ENCODE measurements at regions not wholly inside any gene's neighbourhood (a gene's known extent, or its start where the extent isn't known, plus 50 kb on each side); places are given as distances from the start of the nearest gene placed in this dataset.
"Not testable (repeated sequence)": the region's sequence is repeated elsewhere in the genome, so short reads cannot be mapped to it uniquely, and the experiment has no call there.

DNA sequence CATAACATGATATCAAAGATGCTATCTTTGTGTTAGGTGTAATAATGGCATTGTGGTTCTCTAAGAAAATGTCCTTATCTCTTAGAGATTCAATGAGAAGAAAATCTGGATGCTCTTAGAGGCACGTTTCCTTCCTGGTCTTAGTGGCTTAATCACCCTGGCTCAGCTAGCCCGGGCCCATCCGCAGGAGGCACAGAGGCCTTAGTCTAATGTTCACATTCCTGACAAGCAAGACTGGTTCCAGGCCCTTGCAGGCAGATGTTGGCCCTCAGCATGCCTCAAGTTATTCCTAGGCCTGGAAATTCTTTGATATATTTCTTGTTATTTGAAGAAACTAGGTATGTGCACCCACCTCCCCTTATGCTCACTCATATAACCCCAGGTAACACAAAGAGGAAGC is 357.6 kb downstream of the SFMBT2 start:
- Histone ChIP-seq H3K36me3 (no peaks in the 10 kb centered on the region), H3K27me3 (no peaks in the 10 kb centered on the region), H3K4me3 (no peak overlapping the region), H3K4me1 (no peaks in the 10 kb centered on the region), H3K27ac (no peak overlapping the region), H3K9me3 (no peaks in the 10 kb centered on the region)
- intact Hi-C loops (cut with DNase I), result no loop called here
- DNase-seq, result no peak
- TF ChIP-seq, protein P1, sequence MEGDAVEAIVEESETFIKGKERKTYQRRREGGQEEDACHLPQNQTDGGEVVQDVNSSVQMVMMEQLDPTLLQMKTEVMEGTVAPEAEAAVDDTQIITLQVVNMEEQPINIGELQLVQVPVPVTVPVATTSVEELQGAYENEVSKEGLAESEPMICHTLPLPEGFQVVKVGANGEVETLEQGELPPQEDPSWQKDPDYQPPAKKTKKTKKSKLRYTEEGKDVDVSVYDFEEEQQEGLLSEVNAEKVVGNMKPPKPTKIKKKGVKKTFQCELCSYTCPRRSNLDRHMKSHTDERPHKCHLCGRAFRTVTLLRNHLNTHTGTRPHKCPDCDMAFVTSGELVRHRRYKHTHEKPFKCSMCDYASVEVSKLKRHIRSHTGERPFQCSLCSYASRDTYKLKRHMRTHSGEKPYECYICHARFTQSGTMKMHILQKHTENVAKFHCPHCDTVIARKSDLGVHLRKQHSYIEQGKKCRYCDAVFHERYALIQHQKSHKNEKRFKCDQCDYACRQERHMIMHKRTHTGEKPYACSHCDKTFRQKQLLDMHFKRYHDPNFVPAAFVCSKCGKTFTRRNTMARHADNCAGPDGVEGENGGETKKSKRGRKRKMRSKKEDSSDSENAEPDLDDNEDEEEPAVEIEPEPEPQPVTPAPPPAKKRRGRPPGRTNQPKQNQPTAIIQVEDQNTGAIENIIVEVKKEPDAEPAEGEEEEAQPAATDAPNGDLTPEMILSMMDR (IDR thresholded peaks at IDR 0.05), result no peak
- no peak for TF ChIP-seq POLR2A (IDR thresholded peaks at IDR 0.05)
- WGBS, 2 donors, result 62 to 90% methylated on average over 3 of the region's 3 CpGs

DNA sequence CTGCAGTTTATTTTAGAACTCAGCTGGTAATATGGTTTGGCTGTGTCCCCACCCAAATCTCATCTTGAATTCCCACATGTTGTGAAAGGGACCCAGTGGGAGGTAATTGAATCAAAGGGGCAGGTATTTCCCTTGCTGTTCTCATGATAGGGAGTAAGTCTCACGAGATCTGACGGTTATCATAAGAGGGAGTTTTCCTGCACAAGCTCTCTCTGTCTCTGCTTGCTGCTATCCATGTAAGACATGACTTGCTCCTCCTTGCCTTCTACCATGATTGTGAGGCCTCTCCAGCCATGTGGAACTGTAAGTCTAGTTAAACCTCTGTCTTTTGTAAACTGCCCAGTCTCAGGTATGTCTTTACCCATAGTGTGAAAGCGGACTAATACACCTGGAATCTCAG is 360.8 kb downstream of the SFMBT2 start:
- H3K9me3 ChIP-seq; H3K27me3 ChIP-seq; H3K36me3 ChIP-seq; H3K4me3 ChIP-seq; H3K27ac ChIP-seq; intact Hi-C loops (cut with DNase I); DNase-seq; H3K4me1 ChIP-seq: not testable (repeated sequence)
- WGBS, 2 donors, result 83% methylated on average over 3 of the region's 3 CpGs

DNA sequence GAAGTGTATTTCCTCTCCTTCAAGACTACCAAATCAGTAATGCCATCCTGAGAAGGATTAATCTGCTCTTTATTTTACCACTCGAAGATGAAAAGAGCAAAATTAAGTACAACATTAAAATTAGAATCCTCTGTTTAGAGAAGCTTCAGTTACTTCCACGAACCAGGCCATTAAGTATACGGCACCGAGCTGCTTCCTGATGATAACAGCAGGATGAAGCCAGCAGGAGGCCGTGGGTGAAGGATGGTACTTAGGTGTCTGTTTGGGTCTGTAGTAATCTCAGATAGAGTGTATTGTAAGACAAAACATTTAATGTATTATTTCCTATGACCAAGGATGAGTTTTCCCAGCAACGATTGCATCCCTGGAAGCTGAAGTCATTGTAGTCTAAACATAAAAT is 362.8 kb downstream of the SFMBT2 start:
- Histone ChIP-seq H3K4me1 (no peaks in the 10 kb centered on the region), H3K27ac (no peak overlapping the region), H3K27me3 (no peaks in the 10 kb centered on the region), H3K9me3 (no peaks in the 10 kb centered on the region), H3K4me3 (no peak overlapping the region), H3K36me3 (no peaks in the 10 kb centered on the region)
- intact Hi-C loops (cut with DNase I), result no loop called here
- no peak for DNase-seq
- WGBS, 2 donors, result 57 to 73% methylated on average over 6 of the region's 6 CpGs
- TF ChIP-seq POLR2A (IDR thresholded peaks at IDR 0.05), result no peak
- TF ChIP-seq, protein P1 (IDR thresholded peaks at IDR 0.05), result no peak

DNA sequence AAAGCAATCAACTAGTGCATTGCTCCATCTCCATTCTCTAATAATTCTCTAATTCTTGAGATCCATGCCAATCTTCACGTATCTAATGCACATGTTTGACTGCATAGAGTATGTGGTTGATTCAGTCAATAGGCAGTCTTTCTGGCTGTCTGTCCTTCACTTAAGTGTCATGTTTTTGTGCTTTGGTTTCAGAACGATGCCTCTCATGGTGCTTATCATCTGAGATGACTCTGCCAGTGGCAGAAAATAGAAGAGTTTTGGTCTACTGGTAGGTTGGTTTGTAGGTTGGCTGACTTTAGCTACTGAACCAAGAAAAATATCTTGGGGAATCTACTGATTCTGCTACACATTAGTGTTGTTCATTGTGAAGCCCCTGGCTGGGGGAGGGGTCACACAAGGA is 364.2 kb downstream of the SFMBT2 start:
- no peak overlapping the region for H3K4me3 ChIP-seq
- no peak for TF ChIP-seq POLR2A (IDR thresholded peaks at IDR 0.05)
- TF ChIP-seq, protein P1 (IDR thresholded peaks at IDR 0.05), result no peak
- H3K9me3 ChIP-seq, result no peaks in the 10 kb centered on the region
- WGBS, 2 donors, result 45 to 66% methylated on average over 2 of the region's 2 CpGs
- no peak overlapping the region for H3K27ac ChIP-seq
- no peaks in the 10 kb centered on the region for H3K4me1 ChIP-seq
- intact Hi-C loops (cut with DNase I), result no loop called here
- no peaks in the 10 kb centered on the region for H3K36me3 ChIP-seq
- H3K27me3 ChIP-seq, result no peaks in the 10 kb centered on the region
- DNase-seq, result no peak

DNA sequence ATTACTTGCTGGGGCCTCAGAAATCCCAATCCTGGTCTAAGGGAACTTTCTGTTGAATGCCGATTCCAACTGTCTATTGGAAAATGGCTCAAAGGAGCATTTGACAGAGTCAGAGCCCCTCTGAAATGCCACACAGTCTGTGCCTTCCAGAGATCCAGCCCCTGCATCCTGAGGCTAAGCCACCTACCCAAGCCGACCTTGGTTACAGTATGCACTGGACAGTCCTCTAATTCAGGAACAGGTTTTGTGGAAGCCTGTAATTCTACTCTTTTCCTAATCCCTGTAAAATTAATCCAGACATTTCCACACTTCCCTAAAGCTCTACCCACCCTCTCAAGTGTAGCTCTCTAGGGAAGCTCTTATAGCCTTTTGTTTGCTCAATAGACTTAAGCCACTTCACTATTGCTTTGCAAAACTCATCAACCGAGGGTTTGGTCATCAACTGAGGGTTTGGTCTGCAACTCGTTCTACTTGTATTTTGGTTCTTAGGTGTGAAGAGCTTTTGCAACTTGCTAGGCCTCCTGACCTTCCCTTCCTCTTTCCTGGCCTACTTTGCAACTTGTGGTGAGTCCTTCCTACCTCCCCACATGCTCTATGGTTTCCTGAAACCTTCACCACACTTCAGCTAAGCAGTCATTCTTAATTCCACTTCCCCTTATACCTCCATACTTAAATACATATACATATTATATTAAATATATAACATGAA is 364.8 kb downstream of the SFMBT2 start:
- H3K4me3 ChIP-seq, result no peak overlapping the region
- DNase-seq, result no peak
- intact Hi-C loops (cut with DNase I), result no loop called here
- H3K27me3 ChIP-seq, result no peaks in the 10 kb centered on the region
- H3K4me1 ChIP-seq, result no peaks in the 10 kb centered on the region
- no peaks in the 10 kb centered on the region for H3K36me3 ChIP-seq
- no peak for TF ChIP-seq POLR2A (IDR thresholded peaks at IDR 0.05)
- TF ChIP-seq, protein P1 (IDR thresholded peaks at IDR 0.05), result no peak
- H3K27ac ChIP-seq, result peak overlapping the region in 1 of 4 donors; percentile 5
- H3K9me3 ChIP-seq, result no peaks in the 10 kb centered on the region
- WGBS, 2 donors, result 49 to 69% methylated on average over 4 of the region's 4 CpGs

Measured in esophagus squamous epithelium (tissue), 5 donors.